Inferior parietal cortex (tissue), 1 donor: ENCODE measurements at regions not wholly inside any gene's neighbourhood (a gene's known extent, or its start where the extent isn't known, plus 50 kb on each side); places are given as distances from the start of the nearest gene placed in this dataset.

ENCODE experiments used
- DNase-seq: peaks from one replicate; pipeline ENCODE4 v3.0.0-alpha.2; 2016; ENCODE audit errors: extremely low spot score

DNA sequence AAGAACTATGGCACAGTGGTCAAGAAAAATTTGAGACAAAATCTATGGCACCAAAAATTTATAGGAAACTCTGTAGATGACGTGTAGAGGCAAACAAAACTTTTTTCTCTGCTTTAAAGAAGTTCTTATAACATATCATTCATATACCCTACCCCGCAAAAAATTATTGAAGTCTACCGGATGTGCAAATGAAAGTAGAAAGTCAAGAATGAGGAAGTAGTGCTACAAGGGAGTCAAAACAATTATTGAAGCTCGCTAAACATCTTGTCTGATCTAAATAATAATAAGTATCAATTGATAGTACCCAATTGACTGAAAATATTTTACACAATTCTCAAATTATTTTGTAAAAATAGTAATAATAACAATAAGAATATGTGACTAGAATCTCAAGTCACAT lies 398.5 kb downstream of the TAF11L14 start:
- no peak for DNase-seq

DNA sequence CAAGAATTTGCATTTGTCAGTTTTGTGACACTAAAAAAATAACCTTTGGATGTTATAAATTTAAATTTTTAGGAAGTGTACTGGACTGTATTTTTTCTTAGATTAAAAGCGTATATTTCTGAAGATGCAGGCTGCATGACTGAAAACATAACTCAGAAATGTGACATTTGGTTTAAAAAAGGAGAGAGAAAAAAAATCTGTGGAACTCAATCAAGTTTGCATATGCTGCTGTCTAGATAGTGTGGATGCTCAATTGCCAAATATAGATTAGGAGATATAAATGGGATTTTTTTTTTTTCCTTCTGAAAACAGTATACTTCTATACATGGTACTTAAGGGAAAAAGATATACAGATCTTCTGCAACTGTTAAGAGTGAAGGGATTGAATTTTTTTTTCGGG lies 402.3 kb downstream of the TAF11L14 start:
- peak; percentile 32 for DNase-seq

DNA sequence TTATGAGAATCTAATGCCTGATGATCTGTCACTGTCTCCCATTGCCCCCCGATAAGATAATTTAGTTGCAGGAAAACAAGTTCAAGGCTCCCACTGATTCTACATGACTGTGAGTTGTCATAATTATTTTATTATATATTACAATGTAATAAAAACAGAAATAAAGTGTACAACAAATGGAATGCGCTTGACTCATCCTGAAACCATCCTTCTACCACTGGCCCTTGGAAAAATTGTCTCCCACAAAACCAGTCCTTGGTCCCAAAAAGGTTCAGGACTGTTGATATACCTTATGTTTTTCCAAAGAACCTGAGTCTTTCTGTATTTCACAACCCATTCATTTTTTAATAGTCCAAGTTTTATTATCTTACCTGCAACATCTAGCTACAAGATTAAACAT lies 403.5 kb downstream of the TAF11L14 start:
- no peak for DNase-seq

DNA sequence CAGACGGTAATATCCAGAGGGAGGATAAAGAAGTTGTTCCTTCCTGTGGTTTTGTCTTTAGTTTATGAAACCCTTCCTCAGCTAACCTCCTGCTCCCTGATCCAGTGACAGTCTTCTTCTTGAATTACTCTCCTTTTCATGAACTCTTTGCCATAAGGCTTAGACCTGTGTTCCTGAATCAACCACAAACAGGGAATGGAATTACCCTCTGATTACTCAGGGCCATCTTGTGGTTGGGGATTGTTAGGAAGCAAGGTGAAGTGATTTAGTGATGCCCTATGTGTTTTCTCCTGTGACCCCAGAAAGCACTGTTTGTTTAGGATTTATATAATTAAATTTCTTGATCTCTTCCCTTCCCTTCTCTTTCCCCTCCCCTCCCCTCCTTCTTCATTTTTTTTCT lies 409.1 kb downstream of the TAF11L14 start:
- no peak for DNase-seq

DNA sequence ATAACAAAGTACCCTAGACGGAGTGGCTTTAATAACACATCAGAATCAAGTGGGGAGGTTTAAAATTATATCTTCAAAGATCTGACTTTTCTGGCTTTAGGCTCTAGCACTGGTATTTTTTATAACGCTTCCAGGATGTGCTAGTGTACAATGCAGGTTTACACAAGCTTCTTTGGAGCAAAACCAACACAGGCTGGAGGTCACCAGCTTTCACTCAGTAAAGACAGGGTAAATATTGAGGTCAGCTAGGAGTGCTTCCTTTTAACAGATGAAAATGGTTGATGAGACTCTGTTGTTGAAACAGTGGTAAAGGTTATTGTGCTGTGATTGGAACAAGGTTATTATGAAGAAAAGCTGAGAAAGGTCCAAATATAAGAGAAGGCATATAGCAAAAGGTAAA lies 414.2 kb downstream of the TAF11L14 start:
- DNase-seq, result no peak

DNA sequence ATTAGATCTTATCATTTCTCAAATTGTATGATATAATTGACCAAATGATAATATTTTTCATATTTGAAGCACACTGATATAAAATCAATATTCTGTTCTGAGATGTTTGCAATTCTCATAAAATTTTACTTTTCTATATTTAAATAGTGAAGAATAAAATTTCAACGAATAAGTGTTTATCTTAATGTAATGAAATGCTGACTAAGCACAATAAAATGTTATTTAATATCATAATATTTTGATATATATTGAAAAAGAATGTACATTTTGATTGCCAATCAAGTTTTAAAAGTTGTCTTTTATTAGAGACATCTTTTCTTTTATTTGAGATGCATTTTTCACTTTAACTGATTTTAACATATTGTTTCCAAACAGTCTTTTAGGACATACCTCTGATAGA lies 416.1 kb downstream of the TAF11L14 start:
- no peak for DNase-seq

DNA sequence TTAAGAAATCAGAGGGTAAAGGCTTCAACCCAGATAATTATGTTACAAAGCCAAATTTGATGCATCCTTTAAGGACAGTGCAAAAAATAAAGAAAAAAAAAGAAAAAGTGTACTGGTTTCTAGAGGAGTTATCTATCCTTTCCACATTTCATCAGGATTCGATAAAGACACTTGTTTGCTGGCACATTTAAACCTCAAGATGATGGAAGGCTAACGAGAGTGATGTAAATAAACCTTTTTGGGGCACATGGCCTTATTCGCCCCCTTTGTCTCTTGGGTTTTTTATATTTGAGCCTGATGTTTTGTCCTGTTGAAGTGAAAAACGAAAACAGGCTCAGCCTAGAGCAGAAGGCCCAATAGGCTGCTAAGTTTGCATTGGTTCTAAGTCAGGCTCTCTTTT lies 416.5 kb downstream of the TAF11L14 start:
- DNase-seq, result no peak

DNA sequence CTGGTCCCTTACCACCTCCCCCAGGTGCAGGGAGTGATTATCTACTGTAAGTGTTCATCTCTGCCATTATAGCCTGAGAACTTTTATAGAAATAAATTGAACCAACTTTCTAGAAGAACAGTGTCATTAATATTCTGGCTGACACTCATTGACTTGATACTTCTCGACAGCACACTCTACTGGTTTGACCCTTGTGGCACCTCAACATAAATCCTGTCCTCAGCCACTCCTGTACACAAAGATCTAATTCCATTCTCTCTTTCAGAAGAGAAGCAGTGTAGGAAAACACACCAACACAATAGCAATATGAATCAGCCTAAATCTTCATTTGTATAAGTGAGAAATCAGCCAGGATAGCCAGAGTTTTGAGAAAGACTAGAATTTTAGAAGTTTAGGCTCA lies 417.7 kb downstream of the TAF11L14 start:
- no peak for DNase-seq

DNA sequence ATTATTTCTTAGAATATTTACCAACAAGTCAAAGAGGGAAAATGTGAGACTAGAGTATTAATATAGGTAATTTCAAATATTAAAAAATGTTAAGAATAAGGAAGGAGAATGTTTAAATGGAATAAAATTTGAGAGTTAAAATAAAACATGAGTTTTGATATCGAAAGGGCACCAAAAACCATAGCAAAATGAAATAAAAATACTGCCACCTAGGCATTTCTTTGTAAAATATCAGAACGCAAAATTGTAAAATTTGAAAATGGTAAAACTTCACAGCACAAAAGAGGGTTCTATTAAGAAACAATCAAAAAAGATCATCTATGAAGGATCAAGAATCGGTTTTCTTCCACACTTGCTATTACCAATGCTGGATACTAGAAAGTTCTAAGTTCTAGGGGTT lies 418.3 kb downstream of the TAF11L14 start:
- DNase-seq, result no peak

DNA sequence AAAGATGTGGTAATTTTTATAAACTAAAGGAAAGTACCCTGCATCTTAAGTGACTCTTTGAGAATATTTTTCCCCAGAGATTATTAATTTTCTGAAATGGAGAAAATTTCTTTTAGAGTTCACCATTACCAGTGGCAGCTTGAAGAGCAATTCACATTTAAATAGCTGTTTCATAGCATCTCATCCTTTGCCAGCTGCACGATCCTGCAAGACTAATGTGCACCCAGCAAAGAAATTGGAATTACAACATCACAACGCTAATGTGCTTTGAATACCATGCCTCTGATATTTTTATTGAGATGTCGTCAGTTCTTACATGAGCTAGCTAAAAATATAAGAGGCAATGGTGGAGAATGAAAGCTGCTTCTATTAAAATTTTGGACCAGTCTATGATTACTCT lies 423.5 kb downstream of the TAF11L14 start:
- DNase-seq, result no peak

DNA sequence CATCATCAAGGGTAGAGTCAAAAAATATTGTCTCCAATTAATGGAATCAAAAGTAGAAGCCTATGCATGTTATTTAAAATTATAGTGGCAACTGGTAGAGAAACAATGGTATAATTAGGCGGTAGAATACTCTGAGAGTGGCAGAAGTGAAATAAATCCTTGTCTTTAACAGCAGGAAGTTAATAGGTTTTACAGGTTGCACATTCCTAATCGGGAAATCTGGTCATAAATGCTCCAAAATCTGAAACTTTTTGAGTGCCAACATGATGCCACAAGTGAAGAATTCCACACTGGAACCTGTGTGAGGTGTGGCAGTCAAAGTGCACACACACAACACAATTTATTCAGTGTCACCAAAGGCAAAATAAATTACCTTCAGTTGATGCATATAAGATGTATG lies 433.4 kb downstream of the TAF11L14 start:
- no peak for DNase-seq

DNA sequence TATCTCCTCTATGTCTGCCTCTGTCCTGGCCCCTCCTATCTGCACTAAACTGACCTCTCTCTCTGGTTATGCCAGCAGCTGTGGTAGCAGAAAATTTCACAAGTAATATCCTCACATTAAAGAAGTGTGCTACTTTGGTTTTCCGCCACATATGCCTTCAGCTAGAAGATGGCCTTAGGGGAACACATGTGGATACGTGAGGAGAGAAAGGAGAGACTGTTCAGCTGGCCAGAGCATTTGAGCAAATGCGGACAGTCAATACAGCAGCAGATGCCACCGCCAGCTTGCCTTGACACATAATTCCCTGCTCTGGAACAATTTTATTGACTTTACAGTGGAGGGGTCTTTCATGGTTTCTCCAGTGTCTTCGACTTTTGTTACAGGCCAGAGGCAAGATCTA lies 434.6 kb downstream of the TAF11L14 start:
- DNase-seq, result no peak

DNA sequence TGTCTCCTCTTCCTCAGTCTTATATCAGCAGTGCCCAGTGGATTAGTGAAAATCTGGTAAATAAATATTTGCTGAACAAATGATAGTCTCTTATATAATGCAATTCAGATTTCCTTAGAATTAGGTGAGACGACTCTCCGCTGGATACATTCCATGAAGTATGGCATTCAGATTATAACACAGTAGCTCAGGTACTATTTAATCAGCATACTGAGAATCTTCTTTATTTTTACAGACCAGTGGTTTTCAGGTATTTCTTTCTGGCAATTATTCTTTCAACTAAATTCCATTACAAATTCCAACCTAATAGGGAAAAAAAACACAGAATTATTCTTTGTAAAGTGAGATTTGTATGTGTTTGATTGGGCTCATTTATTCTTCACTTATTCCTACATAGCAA lies 435.5 kb downstream of the TAF11L14 start:
- no peak for DNase-seq

DNA sequence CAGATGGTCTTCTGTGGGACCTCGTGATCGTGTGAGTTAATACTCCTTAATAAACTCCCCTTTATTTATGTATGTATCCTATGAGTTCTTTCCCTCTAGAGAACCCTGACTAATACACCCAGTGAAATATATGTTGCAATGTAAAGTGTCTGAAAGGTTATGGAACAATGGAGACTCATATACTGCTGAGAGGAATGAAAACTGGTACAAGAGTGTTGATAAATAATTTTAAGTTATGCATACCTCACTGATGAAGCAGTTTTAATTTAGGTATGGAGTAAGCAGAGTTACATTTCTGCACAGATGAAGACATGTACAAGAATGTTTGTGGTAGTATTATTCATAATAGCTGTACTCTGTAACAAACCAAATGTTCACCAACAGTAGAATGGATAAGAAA lies 438.3 kb downstream of the TAF11L14 start:
- DNase-seq, result no peak

DNA sequence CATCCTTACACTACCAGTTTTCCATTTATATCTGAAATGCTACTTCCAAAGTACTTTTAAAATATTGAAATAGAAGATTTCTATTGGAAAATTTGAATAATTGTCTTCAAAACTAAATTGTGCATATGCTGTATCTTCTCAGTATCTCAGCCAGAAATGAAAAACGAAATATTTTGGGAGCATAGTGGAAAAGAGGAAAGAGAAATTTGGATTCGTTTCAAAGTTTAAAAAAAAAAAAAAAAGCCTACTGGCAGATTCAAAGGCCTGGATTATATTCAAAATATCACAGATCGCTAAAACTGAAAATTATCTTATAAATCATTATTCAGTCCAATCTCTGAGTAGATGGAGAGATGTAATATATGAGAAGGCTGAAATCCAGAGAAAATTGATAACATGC lies 440.7 kb downstream of the TAF11L14 start:
- DNase-seq, result no peak

DNA sequence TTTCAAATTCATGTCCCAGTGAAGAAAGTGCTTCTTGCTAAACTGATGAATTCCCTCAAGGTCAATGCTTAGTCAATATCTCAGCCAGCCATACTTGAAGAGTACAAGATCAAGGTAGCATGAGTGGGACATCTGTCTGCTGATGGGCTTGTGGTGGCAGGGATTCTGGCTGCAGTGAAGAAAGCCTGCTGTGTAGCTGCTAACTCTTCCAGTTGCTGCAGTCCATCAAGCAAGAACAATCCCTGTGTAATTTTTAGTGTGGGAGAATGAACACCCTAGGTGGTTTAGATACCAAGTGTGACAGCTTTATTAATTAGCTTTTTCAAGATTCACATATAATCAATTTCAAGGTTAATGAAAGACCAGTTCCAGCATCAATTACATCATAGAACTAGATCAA lies 443.9 kb downstream of the TAF11L14 start:
- DNase-seq, result no peak

DNA sequence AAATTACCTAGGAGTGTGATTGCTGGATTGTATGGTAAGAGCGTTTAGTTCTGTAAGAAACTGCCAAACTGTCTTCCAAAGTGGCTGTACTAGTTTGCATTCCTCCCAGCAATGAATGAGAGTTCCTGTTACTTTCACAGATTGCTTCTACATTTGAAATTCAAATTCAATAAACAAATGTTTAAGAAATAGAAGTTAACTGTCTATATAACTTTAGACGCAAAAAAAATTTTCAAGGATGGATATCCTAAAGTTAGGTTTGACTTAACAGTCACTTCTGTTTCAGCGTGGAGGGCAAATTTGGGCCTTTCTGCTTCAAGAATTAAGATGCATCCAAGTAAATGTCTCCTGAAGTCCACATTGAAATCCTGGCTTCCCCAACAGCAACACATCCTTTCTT lies 445.6 kb downstream of the TAF11L14 start:
- no peak for DNase-seq

DNA sequence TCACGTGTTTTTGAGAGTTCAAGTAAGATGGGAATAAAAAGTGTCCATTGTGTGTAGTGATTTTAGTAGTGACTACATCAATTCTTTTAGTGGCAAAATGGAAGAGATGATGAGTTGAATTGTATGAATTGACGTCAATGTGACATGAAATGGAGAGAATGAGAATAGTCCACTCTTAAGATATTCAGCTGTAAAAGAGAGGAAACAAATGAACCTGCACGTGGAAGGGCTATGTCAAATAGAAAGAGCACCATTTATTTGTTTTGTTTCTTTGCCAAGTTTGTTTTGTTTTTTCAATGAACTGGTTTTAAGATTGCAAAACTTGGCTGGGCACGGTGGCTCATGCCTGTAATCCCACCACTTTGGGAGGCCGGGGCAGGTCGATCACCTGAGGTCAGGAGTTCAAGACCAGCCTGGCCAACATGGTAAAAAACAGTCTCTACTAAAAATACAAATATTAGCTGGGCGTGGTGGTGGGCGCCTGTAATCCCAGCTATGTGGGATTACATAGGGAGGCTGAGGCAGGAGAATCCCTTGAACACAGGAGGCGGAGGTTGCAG lies 453.8 kb downstream of the TAF11L14 start:
- no peak for DNase-seq

DNA sequence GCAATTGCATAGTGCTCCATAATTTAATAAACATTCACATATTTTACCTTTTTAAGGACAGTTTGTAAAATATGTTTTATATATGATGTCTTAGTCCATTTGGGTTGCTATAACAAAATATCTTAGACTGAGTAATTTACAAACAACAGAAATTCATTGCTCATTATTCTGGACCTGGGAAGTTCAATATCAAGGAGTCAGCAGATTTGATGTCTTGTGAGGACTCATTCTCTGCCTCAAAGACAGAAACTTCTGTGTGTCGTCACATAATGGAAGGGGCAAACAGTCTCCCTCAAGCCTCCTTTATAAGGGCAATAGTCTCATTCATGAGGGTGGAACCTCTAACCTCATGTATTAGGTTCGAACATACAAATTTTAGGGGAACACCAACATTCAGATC lies 455.9 kb downstream of the TAF11L14 start:
- no peak for DNase-seq

DNA sequence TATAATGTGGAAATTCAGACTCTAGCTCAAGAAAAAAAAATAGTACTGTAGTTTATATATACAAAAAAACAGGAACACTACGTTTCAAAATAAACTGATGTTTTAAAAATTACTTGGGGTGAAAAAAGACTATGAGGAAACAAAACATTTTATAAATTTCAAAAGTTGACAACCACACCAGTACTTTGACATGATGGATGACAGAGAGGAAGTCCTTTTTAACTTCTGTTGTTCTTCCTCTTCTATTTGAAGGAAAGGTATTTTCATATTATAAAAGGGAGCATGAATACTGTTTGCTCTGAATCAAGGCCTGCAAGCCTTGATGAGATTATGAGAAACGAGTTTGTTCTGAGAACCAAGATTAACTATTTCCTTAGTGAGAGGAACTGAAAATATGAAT lies 456.9 kb downstream of the TAF11L14 start:
- no peak for DNase-seq

DNA sequence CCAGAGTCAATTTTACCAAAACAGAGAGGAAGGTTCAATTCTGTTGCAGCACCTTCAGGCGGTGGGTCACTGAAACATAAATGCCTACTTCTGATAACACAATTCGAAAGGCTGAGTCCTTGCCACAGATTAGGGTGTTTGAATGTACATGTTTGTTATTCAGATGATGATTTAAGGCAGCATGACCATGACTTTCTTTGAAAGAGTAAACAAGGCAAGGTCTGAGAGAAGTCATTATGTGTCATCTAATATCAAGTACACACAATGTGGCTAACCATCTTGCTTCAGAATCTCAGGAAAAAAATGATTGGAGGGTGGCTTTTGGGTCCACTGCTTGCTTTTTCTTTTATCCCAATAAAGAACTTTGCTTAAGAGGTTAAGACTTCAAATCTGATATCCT lies 457.5 kb downstream of the TAF11L14 start:
- DNase-seq, result no peak

DNA sequence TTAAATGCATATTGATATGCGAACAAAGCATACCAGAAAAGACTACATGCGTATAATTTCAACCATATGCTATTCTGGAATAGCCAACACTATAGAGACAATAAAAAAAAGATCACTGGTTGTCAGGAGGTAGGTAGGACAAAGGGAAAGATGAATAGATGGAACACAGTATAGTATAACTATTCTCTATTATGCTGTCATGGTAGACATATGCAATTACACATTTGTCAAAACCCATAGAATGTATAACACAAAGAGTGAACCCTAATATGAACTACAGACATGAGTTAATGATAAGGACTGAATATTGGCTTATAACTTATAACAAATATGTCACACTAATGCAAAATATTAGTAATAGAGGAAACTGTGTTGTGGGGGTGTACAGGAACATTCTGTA lies 460.8 kb downstream of the TAF11L14 start:
- DNase-seq, result no peak

DNA sequence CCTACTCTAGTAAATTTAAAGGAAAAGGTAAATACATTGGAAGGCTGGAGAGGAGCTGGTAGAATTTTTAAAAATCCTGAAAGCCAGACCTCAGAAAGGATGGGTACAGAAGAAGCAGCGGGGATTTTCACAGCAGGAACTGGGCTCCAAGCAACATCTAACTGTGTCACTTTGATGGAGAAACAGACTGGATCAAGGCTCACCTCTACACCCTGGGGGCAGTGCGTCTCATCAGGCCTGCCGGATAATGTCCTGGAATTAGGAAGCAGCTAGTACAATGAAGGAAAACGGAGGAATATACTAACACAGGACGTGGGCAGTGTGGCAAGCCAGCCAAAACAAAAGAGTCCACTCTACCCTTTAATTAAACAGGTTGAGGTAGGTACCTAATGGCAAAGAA lies 463.6 kb downstream of the TAF11L14 start:
- DNase-seq, result no peak

DNA sequence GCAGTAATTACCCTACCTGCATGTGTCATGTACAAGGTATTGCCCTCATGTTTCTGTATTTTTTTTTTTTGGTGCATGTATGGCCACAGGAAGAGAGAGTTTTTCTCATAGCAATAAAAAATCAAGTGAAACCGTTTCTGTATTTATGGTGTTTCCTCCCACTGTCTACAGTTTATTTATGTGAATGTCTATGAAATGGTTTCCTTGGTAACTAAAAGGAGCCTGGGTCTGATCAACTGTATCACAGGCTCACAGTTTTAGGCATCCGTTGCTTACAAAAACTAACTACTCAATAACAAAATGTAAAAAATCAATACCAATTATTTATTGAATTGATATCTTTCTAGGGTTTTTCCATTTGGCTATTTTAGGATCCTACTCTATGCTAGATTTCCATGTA lies 464.4 kb downstream of the TAF11L14 start:
- no peak for DNase-seq

DNA sequence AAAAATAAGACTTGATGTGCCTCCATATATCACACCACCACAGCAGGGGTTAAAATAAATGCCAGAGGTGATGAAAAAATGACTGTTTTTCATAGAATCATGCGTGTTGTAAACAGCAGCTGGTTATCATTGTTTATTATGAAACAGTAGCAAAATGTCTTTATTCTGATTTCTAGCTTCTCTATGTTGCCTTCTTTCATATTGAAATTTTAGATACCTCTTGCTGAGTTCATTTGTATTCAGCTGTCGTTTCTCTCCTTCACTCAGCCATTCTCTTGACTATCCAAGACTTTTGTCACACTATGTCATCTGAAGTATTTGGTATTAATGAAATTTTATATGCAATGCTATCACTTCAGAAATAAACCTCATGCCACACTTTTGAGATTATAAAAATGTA lies 465.0 kb downstream of the TAF11L14 start:
- no peak for DNase-seq
